ENCODE measurements at regions not wholly inside any gene's neighbourhood (a gene's known extent, or its start where the extent isn't known, plus 50 kb on each side); places are given as distances from the start of the nearest gene placed in this dataset.
"Not testable (repeated sequence)": the region's sequence is repeated elsewhere in the genome, so short reads cannot be mapped to it uniquely, and the experiment has no call there.

- DNase-seq (ENCODE audit: low read depth): no peak
Observed at GRCh38 chr14:37842106-37842505, 246.7 kb downstream of the TTC6 start.

GRCh38 chr14:37843954-37844607 is 248.7 kb downstream of the TTC6 start:
- no peak for DNase-seq (ENCODE audit: low read depth)

- DNase-seq (ENCODE audit: low read depth): no peak
Observed at GRCh38 chr14:37844614-37845013, 249.2 kb downstream of the TTC6 start.

GRCh38 chr14:37848985-37849621 is 253.7 kb downstream of the TTC6 start:
- DNase-seq (ENCODE audit: low read depth): no peak

GRCh38 chr14:37851054-37851453 is 255.6 kb downstream of the TTC6 start:
- DNase-seq (ENCODE audit: low read depth): no peak

- no peak for DNase-seq (ENCODE audit: low read depth)
Observed at GRCh38 chr14:37855871-37856270, 260.4 kb downstream of the TTC6 start.

- no peak for DNase-seq (ENCODE audit: low read depth)
Observed at GRCh38 chr14:37857774-37858266, 262.4 kb downstream of the TTC6 start.

- DNase-seq (ENCODE audit: low read depth): no peak
Observed at GRCh38 chr14:37858733-37859132, 263.3 kb downstream of the TTC6 start.

- DNase-seq (ENCODE audit: low read depth): no peak
Observed at GRCh38 chr14:37859177-37859576, 263.7 kb downstream of the TTC6 start.

GRCh38 chr14:37862263-37862662 is 266.8 kb downstream of the TTC6 start:
- DNase-seq (ENCODE audit: low read depth): no peak

- DNase-seq (ENCODE audit: low read depth): no peak
Observed at GRCh38 chr14:37864128-37864527, 268.7 kb downstream of the TTC6 start.

- DNase-seq (ENCODE audit: low read depth): peak; percentile 19
Observed at GRCh38 chr14:37864861-37865718, 269.7 kb downstream of the TTC6 start.

- no peak for DNase-seq (ENCODE audit: low read depth)
Observed at GRCh38 chr14:37865719-37866549, 270.5 kb downstream of the TTC6 start.

GRCh38 chr14:37869633-37870032 is 274.2 kb downstream of the TTC6 start:
- DNase-seq (ENCODE audit: low read depth): no peak

- DNase-seq (ENCODE audit: low read depth): no peak
Observed at GRCh38 chr14:37870170-37870569, 274.7 kb downstream of the TTC6 start.

GRCh38 chr14:37870632-37871346 is 275.4 kb downstream of the TTC6 start:
- no peak for DNase-seq (ENCODE audit: low read depth)

- DNase-seq (ENCODE audit: low read depth): not testable (repeated sequence)
Observed at GRCh38 chr14:37874065-37874428, 278.6 kb downstream of the TTC6 start.

GRCh38 chr14:37874429-37875109 is 279.1 kb downstream of the TTC6 start:
- DNase-seq (ENCODE audit: low read depth): peak; percentile 75

- no peak for DNase-seq (ENCODE audit: low read depth)
Observed at GRCh38 chr14:37888234-37888633, 292.8 kb downstream of the TTC6 start.

GRCh38 chr14:37889087-37889486 is 293.7 kb downstream of the TTC6 start:
- no peak for DNase-seq (ENCODE audit: low read depth)

GRCh38 chr14:37890095-37890494 is 294.7 kb downstream of the TTC6 start:
- DNase-seq (ENCODE audit: low read depth): no peak

Measured in HS-27A (cell line).